T-helper 9 cell (primary cell): ENCODE measurements at regions not wholly inside any gene's neighbourhood (a gene's known extent, or its start where the extent isn't known, plus 50 kb on each side); places are given as distances from the start of the nearest gene placed in this dataset.
"Not testable (repeated sequence)": the region's sequence is repeated elsewhere in the genome, so short reads cannot be mapped to it uniquely, and the experiment has no call there.

Experiments used
- DNase-seq: peaks from one replicate; pipeline ENCODE4 v3.0.0-alpha.2; 2020

GRCh38 chr5:40274568-40274967 lies 405.1 kb upstream of the PTGER4 start:
- DNase-seq, result no peak

GRCh38 chr5:40273936-40274335 lies 405.8 kb upstream of the PTGER4 start:
- DNase-seq, result no peak

GRCh38 chr5:40271476-40271875 lies 408.2 kb upstream of the PTGER4 start:
- DNase-seq, result no peak

- no peak for DNase-seq
Measured at GRCh38 chr5:40270274-40270845, 409.4 kb upstream of the PTGER4 start.

GRCh38 chr5:40268088-40268487 lies 411.6 kb upstream of the PTGER4 start:
- DNase-seq, result no peak

- no peak for DNase-seq
Measured at GRCh38 chr5:40266952-40267351, 412.8 kb upstream of the PTGER4 start.

- DNase-seq, result no peak
Measured at GRCh38 chr5:40261984-40262383, 417.7 kb upstream of the PTGER4 start.

- DNase-seq, result no peak
Measured at GRCh38 chr5:40260361-40260760, 419.4 kb upstream of the PTGER4 start.

- no peak for DNase-seq
Measured at GRCh38 chr5:40258222-40258621, 421.5 kb upstream of the PTGER4 start.

GRCh38 chr5:40240671-40241070 lies 439.0 kb upstream of the PTGER4 start:
- DNase-seq, result no peak

- no peak for DNase-seq
Measured at GRCh38 chr5:40240111-40240510, 439.6 kb upstream of the PTGER4 start.

- no peak for DNase-seq
Measured at GRCh38 chr5:40238066-40238745, 441.5 kb upstream of the PTGER4 start.

GRCh38 chr5:40235471-40236400 lies 444.0 kb upstream of the PTGER4 start:
- no peak for DNase-seq

GRCh38 chr5:40233268-40233667 lies 446.4 kb upstream of the PTGER4 start:
- DNase-seq, result no peak

- no peak for DNase-seq
Measured at GRCh38 chr5:40227931-40228330, 451.8 kb upstream of the PTGER4 start.

- DNase-seq, result no peak
Measured at GRCh38 chr5:40227366-40227765, 452.3 kb upstream of the PTGER4 start.

- no peak for DNase-seq
Measured at GRCh38 chr5:40226906-40227305, 452.8 kb upstream of the PTGER4 start.

- DNase-seq, result not testable (repeated sequence)
Measured at GRCh38 chr5:40225147-40225546, 454.6 kb upstream of the PTGER4 start.

GRCh38 chr5:40224421-40224820 lies 455.3 kb upstream of the PTGER4 start:
- DNase-seq, result no peak

- DNase-seq, result no peak
Measured at GRCh38 chr5:40223884-40224402, 455.8 kb upstream of the PTGER4 start.

GRCh38 chr5:40221796-40222195 lies 457.9 kb upstream of the PTGER4 start:
- DNase-seq, result no peak

GRCh38 chr5:40221255-40221654 lies 458.5 kb upstream of the PTGER4 start:
- DNase-seq, result no peak

GRCh38 chr5:40220260-40220659 lies 459.5 kb upstream of the PTGER4 start:
- DNase-seq, result no peak

- no peak for DNase-seq
Measured at GRCh38 chr5:40217553-40217952, 462.2 kb upstream of the PTGER4 start.
